ENCODE measurements at regions not wholly inside any gene's neighbourhood (a gene's known extent, or its start where the extent isn't known, plus 50 kb on each side); places are given as distances from the start of the nearest gene placed in this dataset.

- POLR2A ChIA-PET, result no interaction called here
- H3K36me3 ChIP-seq (replicated peaks in 1 of 2; ENCODE audit: control extremely low read depth in 1 of 2, control insufficient read depth in 1 of 2, extremely low read depth in 1 of 2, insufficient read depth in 2 of 2, low read length in 1 of 2), result no peaks in the 10 kb centered on the region
Measured at GRCh38 chr1:184287001-184287400, 99.8 kb upstream of the C1orf21 start.

More at GRCh38 chr1:184287001-184287400, 99.8 kb upstream of the C1orf21 start:
- CTCF ChIA-PET, result no interaction called here
- Mint-ChIP-seq H3K4me3 (no peak overlapping the region), H3K27me3 (no peaks in the 10 kb centered on the region), H3K27ac (no peak overlapping the region), H3K4me1 (no peaks in the 10 kb centered on the region), H3K9me3 (ENCODE audit: insufficient read depth) (peaks cover 12% of the 10 kb centered on the region)
- no peaks in the 10 kb centered on the region for H3K79me2 ChIP-seq (ENCODE audit: control insufficient read depth, insufficient read depth, low read length)
- H3K27ac ChIP-seq (ENCODE audit: low read length in 2 of 2), result no peak overlapping the region
- DNase-seq (no peak), ATAC-seq (ENCODE audit: low read depth) (no peak)
- no peaks in the 10 kb centered on the region for H3K4me1 ChIP-seq (ENCODE audit: control insufficient read depth in 2 of 2, insufficient read depth in 2 of 2, low read length in 2 of 2)
- intact Hi-C loops (cut with micrococcal nuclease), result no loop called here
- H3K9ac ChIP-seq (ENCODE audit: low read length), result no peak overlapping the region
- H4K20me1 ChIP-seq (ENCODE audit: control insufficient read depth, insufficient read depth, low read length, poor library complexity, severe bottlenecking), result no peaks in the 10 kb centered on the region
- H3K27me3 ChIP-seq (replicated peaks in 1 of 4; ENCODE audit: control extremely low read depth in 1 of 4, control insufficient read depth in 3 of 4, insufficient read depth in 4 of 4, low read length in 3 of 4), result no peaks in the 10 kb centered on the region
- 88% methylated on average over 8 of the region's 8 CpGs for WGBS (ENCODE audit: insufficient coverage)
- peaks cover 0 to 29% (median 11%) of the 10 kb centered on the region in 3 donors for H3K9me3 ChIP-seq (ENCODE audit: control extremely low read depth in 1 of 3, control insufficient read depth in 2 of 3, insufficient read depth in 1 of 3, low read length in 2 of 3)
- no peak overlapping the region for H3K4me2 ChIP-seq (replicated peaks; ENCODE audit: low read depth, low read length, poor library complexity, severe bottlenecking)
- TF ChIP-seq CTCF (IDR thresholded peaks at IDR 0.05) (no peak), EZH2 (IDR thresholded peaks at IDR 0.05; ENCODE audit: borderline replicate concordance, insufficient read depth, low read depth, low read length, poor library complexity, severe bottlenecking) (no peak)
- no peak overlapping the region for H2AFZ ChIP-seq (ENCODE audit: insufficient read depth, low read depth, low read length, poor library complexity, severe bottlenecking)
- H3K4me3 ChIP-seq (ENCODE audit: control extremely low read depth in 1 of 5, extremely low read depth in 1 of 5, insufficient read depth in 1 of 5, low read depth in 2 of 5, low read length in 4 of 5), result no peak overlapping the region
